BJ (cell line): ENCODE measurements at regions not wholly inside any gene's neighbourhood (a gene's known extent, or its start where the extent isn't known, plus 50 kb on each side); places are given as distances from the start of the nearest gene placed in this dataset.

ENCODE experiments used
- CTCF ChIA-PET: fragments of 350-600 bp; formaldehyde crosslinking; extraction: SDS; loops from one replicate; lab custom pipeline; 2021; ENCODE audit warnings: antibody characterized with exemption, inconsistent platforms; lab: Yijun Ruan, JAX
- POLR2A ChIA-PET: fragments of 300-600 bp; sonication (Branson Sonifier 250); formaldehyde crosslinking; extraction: SDS; loops from one replicate; lab custom pipeline; 2021; ENCODE audit warnings: antibody characterized with exemption; lab: Charles Lee
- DNase-seq: peaks from one replicate; pipeline ENCODE4 v3.0.0-alpha.2; 2011; ENCODE audit warnings: low read depth
- H3K27me3 ChIP-seq: 2 replicates; pipeline ENCODE4 v1.6.0; 2011; ENCODE audit warnings: low read length; ENCODE audit not compliant: control insufficient read depth, insufficient read depth
- H3K36me3 ChIP-seq: 2 replicates; pipeline ENCODE4 v1.5.1; 2011; ENCODE audit warnings: low read length; ENCODE audit not compliant: control insufficient read depth, insufficient read depth
- H3K4me3 ChIP-seq: 2 replicates; pipeline ENCODE4 v1.5.1; 2011; ENCODE audit warnings: low read depth, mild to moderate bottlenecking, control low read depth, low read length
- CTCF ChIP-seq: IDR thresholded peaks from 2 replicates; pipeline ENCODE4 v1.5.1; 2011; ENCODE audit warnings: low read depth, mild to moderate bottlenecking, control low read depth, inconsistent platforms, low read length, moderate library complexity; ENCODE audit not compliant: insufficient read depth

- Histone ChIP-seq H3K27me3 (no peaks in the 10 kb centered on the region), H3K4me3 (no peak overlapping the region), H3K36me3 (no peaks in the 10 kb centered on the region)
- TF ChIP-seq CTCF, result no peak
- no peak for DNase-seq
- CTCF ChIA-PET, result no interaction called here
- POLR2A ChIA-PET, result no interaction called here
Observed at GRCh38 chr2:145411493-145411892, 891.6 kb upstream of the ZEB2 start.

GRCh38 chr2:145410086-145410485 is 890.2 kb upstream of the ZEB2 start:
- H3K36me3 ChIP-seq, result no peaks in the 10 kb centered on the region
- no peak for DNase-seq
- TF ChIP-seq CTCF, result no peak
- CTCF ChIA-PET, result no interaction called here
- no peaks in the 10 kb centered on the region for H3K27me3 ChIP-seq
- POLR2A ChIA-PET, result no interaction called here
- no peak overlapping the region for H3K4me3 ChIP-seq

GRCh38 chr2:145408980-145409379 is 889.1 kb upstream of the ZEB2 start:
- no peaks in the 10 kb centered on the region for H3K36me3 ChIP-seq
- ChIA-PET CTCF (interaction anchor here (0.9 kb wide), 1 partner anchor 13 kb away, joined by 3 read pairs; no protein-coding TSS in a partner anchor), POLR2A (no interaction called here)
- TF ChIP-seq CTCF, result no peak
- no peak for DNase-seq
- H3K27me3 ChIP-seq, result no peaks in the 10 kb centered on the region
- no peak overlapping the region for H3K4me3 ChIP-seq

GRCh38 chr2:145404690-145405089 is 884.8 kb upstream of the ZEB2 start:
- H3K4me3 ChIP-seq, result no peak overlapping the region

GRCh38 chr2:145402706-145403277 is 882.9 kb upstream of the ZEB2 start:
- no peaks in the 10 kb centered on the region for H3K36me3 ChIP-seq
- H3K27me3 ChIP-seq, result no peaks in the 10 kb centered on the region
- no peak for DNase-seq
- POLR2A ChIA-PET, result no interaction called here
- CTCF ChIA-PET, result no interaction called here
- no peak for TF ChIP-seq CTCF
- H3K4me3 ChIP-seq, result no peak overlapping the region

More at GRCh38 chr2:145404690-145405089, 884.8 kb upstream of the ZEB2 start:
- TF ChIP-seq CTCF, result no peak
- no peaks in the 10 kb centered on the region for H3K27me3 ChIP-seq
- POLR2A ChIA-PET, result no interaction called here
- no peak for DNase-seq
- no peaks in the 10 kb centered on the region for H3K36me3 ChIP-seq
- CTCF ChIA-PET, result interaction anchor here (0.7 kb wide), 1 partner anchor 1858 kb away, joined by 3 read pairs; no protein-coding TSS in a partner anchor
